HG02973 (cell line): ENCODE measurements at regions not wholly inside any gene's neighbourhood (a gene's known extent, or its start where the extent isn't known, plus 50 kb on each side); places are given as distances from the start of the nearest gene placed in this dataset.
A peak's percentile ranks its signal among the peaks of the same experiment; 100 is the strongest.

Source experiments
- ATAC-seq: cut with Tn5 transposase; IDR thresholded peaks from one replicate; pipeline ENCODE4 v1.9.1; 2021; ENCODE audit warnings: moderate library complexity; ENCODE audit not compliant: unreplicated experiment

- ATAC-seq, result no peak
Observed at GRCh38 chr12:98244136-98244535, 271.3 kb upstream of the TMPO start.

GRCh38 chr12:98253207-98254037, 262.0 kb upstream of the TMPO start:
- no peak for ATAC-seq

- ATAC-seq, result no peak
Observed at GRCh38 chr12:98256830-98257229, 258.6 kb upstream of the TMPO start.

GRCh38 chr12:98259693-98260092, 255.7 kb upstream of the TMPO start:
- ATAC-seq, result no peak

- ATAC-seq, result no peak
Observed at GRCh38 chr12:98260276-98260675, 255.1 kb upstream of the TMPO start.

GRCh38 chr12:98262902-98263301, 252.5 kb upstream of the TMPO start:
- ATAC-seq, result no peak

GRCh38 chr12:98274430-98275130, 240.8 kb upstream of the TMPO start:
- ATAC-seq, result peak; percentile 97

GRCh38 chr12:98275131-98275475, 240.3 kb upstream of the TMPO start:
- peak; percentile 8 for ATAC-seq

GRCh38 chr12:98280152-98280551, 235.2 kb upstream of the TMPO start:
- no peak for ATAC-seq

- ATAC-seq, result no peak
Observed at GRCh38 chr12:98280621-98281020, 234.8 kb upstream of the TMPO start.

- no peak for ATAC-seq
Observed at GRCh38 chr12:98291828-98292227, 223.6 kb upstream of the TMPO start.

- no peak for ATAC-seq
Observed at GRCh38 chr12:98294051-98294805, 221.2 kb upstream of the TMPO start.

- no peak for ATAC-seq
Observed at GRCh38 chr12:98295681-98296080, 219.7 kb upstream of the TMPO start.

- no peak for ATAC-seq
Observed at GRCh38 chr12:98296462-98297079, 218.8 kb upstream of the TMPO start.

GRCh38 chr12:98297538-98297937, 217.9 kb upstream of the TMPO start:
- no peak for ATAC-seq

GRCh38 chr12:98308141-98308540, 207.2 kb upstream of the TMPO start:
- no peak for ATAC-seq

- no peak for ATAC-seq
Observed at GRCh38 chr12:98317939-98318899, 197.2 kb upstream of the TMPO start.

- no peak for ATAC-seq
Observed at GRCh38 chr12:98319716-98320425, 195.5 kb upstream of the TMPO start.

- no peak for ATAC-seq
Observed at GRCh38 chr12:98325003-98325402, 190.4 kb upstream of the TMPO start.

GRCh38 chr12:98328467-98328866, 186.9 kb upstream of the TMPO start:
- no peak for ATAC-seq
